GM21515 (cell line): ENCODE measurements at regions not wholly inside any gene's neighbourhood (a gene's known extent, or its start where the extent isn't known, plus 50 kb on each side); places are given as distances from the start of the nearest gene placed in this dataset.

Source experiments
- ATAC-seq: cut with Tn5 transposase; IDR thresholded peaks from one replicate; pipeline ENCODE4 v1.9.1; 2021; ENCODE audit not compliant: unreplicated experiment

- ATAC-seq, result no peak
Measured at GRCh38 chr5:118007262-118007661, 981.1 kb downstream of the DTWD2 start.

- ATAC-seq, result no peak
Measured at GRCh38 chr5:118006219-118006618, 982.1 kb downstream of the DTWD2 start.

GRCh38 chr5:117999939-118000549, 988.3 kb downstream of the DTWD2 start:
- peak; percentile 74 for ATAC-seq

GRCh38 chr5:117982691-117983090, 1005.7 kb downstream of the DTWD2 start:
- ATAC-seq, result no peak

GRCh38 chr5:117973785-117974184, 1014.6 kb downstream of the DTWD2 start:
- no peak for ATAC-seq

GRCh38 chr5:117955831-117956230, 1032.5 kb downstream of the DTWD2 start:
- ATAC-seq, result no peak

- no peak for ATAC-seq
Measured at GRCh38 chr5:117954331-117954730, 1034.0 kb downstream of the DTWD2 start.

GRCh38 chr5:117953272-117953671, 1035.1 kb downstream of the DTWD2 start:
- no peak for ATAC-seq

GRCh38 chr5:117947836-117948235, 1040.5 kb downstream of the DTWD2 start:
- ATAC-seq, result no peak

- no peak for ATAC-seq
Measured at GRCh38 chr5:117947121-117947520, 1041.2 kb downstream of the DTWD2 start.

GRCh38 chr5:117945258-117945657, 1043.1 kb downstream of the DTWD2 start:
- no peak for ATAC-seq

- ATAC-seq, result no peak
Measured at GRCh38 chr5:117943541-117943940, 1044.8 kb downstream of the DTWD2 start.

- ATAC-seq, result no peak
Measured at GRCh38 chr5:117942861-117943519, 1045.4 kb downstream of the DTWD2 start.

GRCh38 chr5:117893211-117893610, 1095.1 kb downstream of the DTWD2 start:
- ATAC-seq, result no peak

- no peak for ATAC-seq
Measured at GRCh38 chr5:117892360-117892759, 1096.0 kb downstream of the DTWD2 start.

- ATAC-seq, result no peak
Measured at GRCh38 chr5:117889596-117889995, 1098.8 kb downstream of the DTWD2 start.

GRCh38 chr5:117888688-117889087, 1099.7 kb downstream of the DTWD2 start:
- ATAC-seq, result peak; percentile 96

GRCh38 chr5:117881426-117882230, 1106.7 kb downstream of the DTWD2 start:
- ATAC-seq, result no peak

GRCh38 chr5:117880932-117881331, 1107.4 kb downstream of the DTWD2 start:
- ATAC-seq, result no peak

GRCh38 chr5:117877731-117878130, 1110.6 kb downstream of the DTWD2 start:
- no peak for ATAC-seq

GRCh38 chr5:117872798-117873368, 1115.5 kb downstream of the DTWD2 start:
- no peak for ATAC-seq

- no peak for ATAC-seq
Measured at GRCh38 chr5:117869596-117869995, 1118.8 kb downstream of the DTWD2 start.
